HepG2 (cell line): ENCODE measurements at regions not wholly inside any gene's neighbourhood (a gene's known extent, or its start where the extent isn't known, plus 50 kb on each side); places are given as distances from the start of the nearest gene placed in this dataset.

Experiments
- ATAC-seq: fragments of 200-7000 bp; cut with Tn5 transposase; 3 replicates; pipeline ENCODE4 v1.9.1; 2020; ENCODE audit warnings: mild to moderate bottlenecking, moderate library complexity
- BruUV-seq: library from RNA; stranded (reverse); fragments of 400-500 nt; replicated peaks from 2 replicates; lab custom pipeline; 2021; lab: Mats Ljungman, UMichigan
- CTCF ChIA-PET: fragments of 300-600 bp; formaldehyde crosslinking; extraction: SDS; loops from one replicate; lab custom pipeline; 2021; ENCODE audit warnings: low total read pairs, inconsistent platforms, low intra/inter-chr PET ratio; lab: Yijun Ruan, JAX
- POLR2A ChIA-PET: fragments of 350-600 bp; sonication (Branson Sonifier 250); formaldehyde crosslinking; loops from one replicate; lab custom pipeline; 2020; ENCODE audit warnings: antibody characterized with exemption, inconsistent platforms; lab: Yijun Ruan, JAX
- DNase-seq: peaks from one replicate; pipeline ENCODE4 v3.0.0-alpha.2; 2015; ENCODE audit warnings: low spot score
- FAIRE-seq: peaks from 3 replicates; lab custom pipeline; 2011; peaks lifted over from hg19 to GRCh38; lab: Jason Lieb, UNC
- H2AFZ ChIP-seq: one replicate; pipeline ENCODE4 v1.6.1; 2011; ENCODE audit warnings: low read length, inconsistent platforms
- H3K27ac ChIP-seq: fragments of 300-600 bp; 3 replicates; pipeline ENCODE4 v1.8.0; 2011; ENCODE audit warnings: mixed run types, mild to moderate bottlenecking, mixed read lengths, low read length, inconsistent platforms; ENCODE audit not compliant: insufficient read depth; ENCODE audit errors: extremely low read length
- H3K27me3 ChIP-seq, 2 experiments: fragments of 200-600 bp in 1 of 2; 2 replicates in 1 of 2; 3 replicates in 1 of 2; pipeline versions ENCODE4 v1.6.0 to v1.8.0; 2011; ENCODE audit warnings: low read length in 2 of 2, mild to moderate bottlenecking in 2 of 2, moderate library complexity in 2 of 2, inconsistent platforms in 1 of 2; ENCODE audit not compliant: insufficient read depth in 2 of 2, control insufficient read depth in 1 of 2
- H3K36me3 ChIP-seq, 2 experiments: fragments of 200-600 bp in 1 of 2; replicated peaks in 1 of 2; 2 replicates in 1 of 2; 3 replicates in 1 of 2; pipeline versions ENCODE4 v1.5.1 to v1.8.0; 2011; ENCODE audit warnings: low read length in 2 of 2, inconsistent platforms in 1 of 2; ENCODE audit not compliant: insufficient read depth in 2 of 2, control insufficient read depth in 1 of 2
- H3K4me1 ChIP-seq: 2 replicates; pipeline ENCODE4 v1.5.1; 2012; ENCODE audit warnings: low read length, inconsistent platforms; ENCODE audit not compliant: insufficient read depth
- H3K4me2 ChIP-seq: 2 replicates; pipeline ENCODE4 v1.6.0; 2011; ENCODE audit warnings: low read depth, low read length, inconsistent platforms
- H3K4me3 ChIP-seq, 3 experiments: fragments of 200-600 bp in 1 of 3; sonication (generic), shearing (Covaris generic) in 1 of 3; replicated peaks in 1 of 3; 2 replicates each; pipeline ENCODE4 v1.5.1; 2011 to 2016; ENCODE audit warnings: low read length in 3 of 3, inconsistent platforms in 2 of 3, low read depth in 2 of 3, mild to moderate bottlenecking in 2 of 3, control low read depth in 1 of 3, mixed read lengths in 1 of 3; ENCODE audit not compliant: insufficient read depth in 1 of 3
- H3K79me2 ChIP-seq: one replicate; pipeline ENCODE4 v1.6.1; 2011; ENCODE audit warnings: low read length, inconsistent platforms; ENCODE audit not compliant: insufficient read depth
- H3K9ac ChIP-seq: 2 replicates; pipeline ENCODE4 v1.6.0; 2011; ENCODE audit warnings: mild to moderate bottlenecking, low read depth, low read length, inconsistent platforms; ENCODE audit not compliant: insufficient read depth
- H3K9me3 ChIP-seq: 2 replicates; pipeline ENCODE4 v1.5.1; 2012; ENCODE audit warnings: mild to moderate bottlenecking, low read length
- H4K20me1 ChIP-seq: 2 replicates; pipeline ENCODE4 v1.6.0; 2011; ENCODE audit warnings: inconsistent platforms, mild to moderate bottlenecking, low read length, moderate library complexity; ENCODE audit not compliant: insufficient read depth
- BRCA1 ChIP-seq: sonication (generic); formaldehyde crosslinking; IDR thresholded peaks from 2 replicates; pipeline ENCODE4 v1.4.0; 2020; ENCODE audit warnings: missing genetic modification reagents
- DNMT3B ChIP-seq: conservative IDR thresholded peaks from 2 replicates; pipeline ENCODE4 v1.6.1; 2016; ENCODE audit warnings: missing biosample characterization, control low read depth
- KAT2B ChIP-seq: fragments of 150-350 bp; IDR thresholded peaks from 2 replicates; pipeline ENCODE4 v1.6.1; 2014; ENCODE audit warnings: low read depth, low read length, borderline replicate concordance
- KDM2A ChIP-seq: sonication (generic); formaldehyde crosslinking; IDR thresholded peaks from 2 replicates; pipeline ENCODE4 v1.4.0; 2020; ENCODE audit warnings: low read depth, missing genetic modification reagents, borderline replicate concordance
- MTA1 ChIP-seq: sonication (generic); formaldehyde crosslinking; IDR thresholded peaks from 2 replicates; pipeline ENCODE4 v1.4.0; 2020; ENCODE audit warnings: missing genetic modification reagents, mild to moderate bottlenecking, borderline replicate concordance
- NFYC ChIP-seq: IDR thresholded peaks from 2 replicates; pipeline ENCODE4 v1.6.1; 2016; ENCODE audit warnings: missing genetic modification reagents, missing compliant biosample characterization
- NR3C1 ChIP-seq: sonication (generic); formaldehyde crosslinking; IDR thresholded peaks from 2 replicates; pipeline ENCODE4 v1.4.0; 2020; ENCODE audit warnings: missing genetic modification reagents
- PHB2 ChIP-seq: fragments of 450-650 bp; IDR thresholded peaks from 2 replicates; pipeline ENCODE4 v1.6.1; 2018; ENCODE audit not compliant: partially characterized antibody
- PRPF4 ChIP-seq: fragments of 200-400 bp; formaldehyde crosslinking; IDR thresholded peaks from 2 replicates; pipeline ENCODE4 v1.6.1; 2016; ENCODE audit warnings: low read length, low read depth; ENCODE audit not compliant: poor library complexity, severe bottlenecking
- RARG ChIP-seq: sonication (generic); formaldehyde crosslinking; IDR thresholded peaks from 2 replicates; pipeline ENCODE4 v1.4.0; 2020; ENCODE audit warnings: low read depth, mild to moderate bottlenecking, missing genetic modification reagents
- RFX3 ChIP-seq: IDR thresholded peaks from 2 replicates; pipeline ENCODE4 v1.6.1; 2016; ENCODE audit warnings: missing biosample characterization, missing genetic modification reagents
- SNAPC2 ChIP-seq: sonication (generic); formaldehyde crosslinking; IDR thresholded peaks from 2 replicates; pipeline ENCODE4 v1.8.1; 2022; ENCODE audit warnings: mild to moderate bottlenecking, missing genetic modification reagents
- SP5 ChIP-seq: IDR thresholded peaks from 2 replicates; pipeline ENCODE4 v1.6.1; 2016; ENCODE audit warnings: low read depth, borderline replicate concordance
- ZC3H4 ChIP-seq: sonication (generic); formaldehyde crosslinking; IDR thresholded peaks from 2 replicates; pipeline ENCODE4 v1.4.0; 2020; ENCODE audit warnings: missing genetic modification reagents, borderline replicate concordance
- ZNF17 ChIP-seq: sonication (generic); formaldehyde crosslinking; IDR thresholded peaks from 2 replicates; pipeline ENCODE4 v1.5.0; 2020; ENCODE audit warnings: mild to moderate bottlenecking, missing genetic modification reagents
- ZNF335 ChIP-seq: sonication (generic); formaldehyde crosslinking; IDR thresholded peaks from 2 replicates; pipeline ENCODE4 v1.4.0; 2020; ENCODE audit warnings: missing genetic modification reagents
- ZNF432 ChIP-seq: sonication (generic); formaldehyde crosslinking; IDR thresholded peaks from 2 replicates; pipeline ENCODE4 v1.5.0; 2020; ENCODE audit warnings: missing genetic modification reagents, mild to moderate bottlenecking, borderline replicate concordance
- ZNF451 ChIP-seq: sonication (generic); formaldehyde crosslinking; IDR thresholded peaks from 2 replicates; pipeline ENCODE4 v1.5.0; 2020; ENCODE audit warnings: mild to moderate bottlenecking, missing genetic modification reagents
- ZNF572 ChIP-seq: sonication (generic); formaldehyde crosslinking; IDR thresholded peaks from 2 replicates; pipeline ENCODE4 v1.5.1; 2020; ENCODE audit warnings: mild to moderate bottlenecking, missing genetic modification reagents
- ZNF660 ChIP-seq: sonication (generic); formaldehyde crosslinking; IDR thresholded peaks from 2 replicates; pipeline ENCODE4 v1.5.1; 2020; ENCODE audit warnings: mild to moderate bottlenecking, low read depth, missing genetic modification reagents, borderline replicate concordance
- ZNF720 ChIP-seq: sonication (generic); formaldehyde crosslinking; IDR thresholded peaks from 2 replicates; pipeline ENCODE4 v1.4.0; 2020; ENCODE audit warnings: missing genetic modification reagents
- ZNF75D ChIP-seq: sonication (generic); formaldehyde crosslinking; IDR thresholded peaks from 2 replicates; pipeline ENCODE4 v1.8.1; 2023; ENCODE audit warnings: missing genetic modification reagents, mild to moderate bottlenecking, borderline replicate concordance
- WGBS: methylation state at CpG from one replicate; pipeline ENCODE4 v1.1.6; 2017; ENCODE audit warnings: low lambda C conversion rate; 5-methylcytosine and 5-hydroxymethylcytosine counted together
- in situ Hi-C: cut with HindIII; loops from 2 replicates; pipeline ENCODE4 v1.10.0; 2017; ENCODE audit warnings: low pct_unique_long_range_greater_than_20kb; ENCODE audit not compliant: extremely low pct_ligation_motif_present
- intact Hi-C: fragments of 100-400 bp; cut with micrococcal nuclease; formaldehyde crosslinking; loops from one replicate; pipeline ENCODE4 v1.10.0; 2022; ENCODE audit not compliant: unreplicated experiment
- TF ChIP-seq, protein P1 (sequence below): sonication (generic); formaldehyde crosslinking; IDR thresholded peaks from 2 replicates; pipeline ENCODE4 v1.4.0; 2020; ENCODE audit warnings: missing genetic modification reagents, mild to moderate bottlenecking, borderline replicate concordance
- TF ChIP-seq, protein P2 (sequence below): sonication (generic); formaldehyde crosslinking; IDR thresholded peaks from 2 replicates; pipeline ENCODE4 v1.4.0; 2020; ENCODE audit warnings: missing genetic modification reagents, mild to moderate bottlenecking, borderline replicate concordance

DNA sequence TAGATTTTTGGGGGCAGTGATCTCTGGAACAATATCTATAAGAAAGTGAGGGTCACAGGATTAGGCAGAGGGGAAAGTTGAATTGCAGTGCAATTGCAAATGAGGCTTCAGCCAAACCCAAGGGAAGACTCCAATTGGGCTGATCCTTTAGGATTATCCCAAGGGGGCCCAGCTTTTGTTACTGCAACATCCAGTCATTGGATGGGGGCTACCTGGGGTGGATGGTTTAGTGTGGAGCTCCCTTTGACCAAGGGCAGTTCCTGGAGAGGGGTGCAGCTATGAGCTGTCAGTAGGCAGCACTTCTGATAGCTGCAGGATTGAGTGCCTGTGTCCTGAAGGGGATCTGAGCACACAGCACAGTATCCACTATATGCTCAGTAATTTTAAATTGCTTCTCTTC lies 355.2 kb upstream of the AZI2 start (continued):
- no peak for TF ChIP-seq RFX3 (CRISPR knock-in tag)
- no peak for TF ChIP-seq BRCA1 (CRISPR knock-in tag)
- no peak for TF ChIP-seq PHB2
- no peak for TF ChIP-seq KDM2A
- no peak for TF ChIP-seq KAT2B
- TF ChIP-seq ZNF572 (CRISPR knock-in tag) = no peak
- no peak for TF ChIP-seq ZNF720 (CRISPR knock-in tag)
- TF ChIP-seq MTA1 (CRISPR knock-in tag) = no peak
- TF ChIP-seq DNMT3B = no peak
- TF ChIP-seq SP5 = no peak
- no peak for TF ChIP-seq ZNF335 (CRISPR knock-in tag)
- TF ChIP-seq, protein P1, sequence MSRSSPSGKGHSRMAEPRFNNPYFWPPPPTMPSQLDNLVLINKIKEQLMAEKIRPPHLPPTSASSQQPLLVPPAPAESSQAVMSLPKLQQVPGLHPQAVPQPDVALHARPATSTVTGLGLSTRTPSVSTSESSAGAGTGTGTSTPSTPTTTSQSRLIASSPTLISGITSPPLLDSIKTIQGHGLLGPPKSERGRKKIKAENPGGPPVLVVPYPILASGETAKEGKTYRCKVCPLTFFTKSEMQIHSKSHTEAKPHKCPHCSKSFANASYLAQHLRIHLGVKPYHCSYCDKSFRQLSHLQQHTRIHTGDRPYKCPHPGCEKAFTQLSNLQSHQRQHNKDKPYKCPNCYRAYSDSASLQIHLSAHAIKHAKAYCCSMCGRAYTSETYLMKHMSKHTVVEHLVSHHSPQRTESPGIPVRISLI (CRISPR knock-in tag) = no peak

DNA sequence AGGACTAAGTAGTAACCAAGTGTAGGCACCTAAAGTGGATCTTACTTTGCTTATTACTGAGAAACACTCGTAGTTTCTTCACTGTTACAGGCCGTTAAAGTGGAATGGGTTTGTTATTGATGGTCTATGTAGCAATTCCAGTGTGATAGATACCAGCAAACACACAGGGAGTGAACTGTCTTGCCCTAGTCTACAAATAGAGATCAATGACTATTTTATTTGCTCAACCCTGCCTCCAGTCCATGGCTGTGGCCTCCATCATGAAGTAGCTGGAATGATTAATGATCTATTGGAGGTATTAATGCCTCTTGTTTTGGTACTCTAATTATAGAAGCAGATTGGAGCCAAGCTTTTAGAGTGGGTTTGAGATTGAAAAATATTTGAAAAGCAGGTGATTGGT lies 362.7 kb upstream of the AZI2 start:
- no peaks in the 10 kb centered on the region for H3K27me3 ChIP-seq
- no peaks in the 10 kb centered on the region for H3K79me2 ChIP-seq
- ATAC-seq (no peak), DNase-seq (no peak), FAIRE-seq (no peak)
- no TSS peak for BruUV-seq
- H3K4me2 ChIP-seq = no peak overlapping the region
- no peak overlapping the region for H3K4me3 ChIP-seq
- H3K9ac ChIP-seq = no peak overlapping the region
- in situ Hi-C loops (no loop called here), intact Hi-C loops (no loop called here)
- CTCF ChIA-PET = no interaction called here
- 9% methylated on average over 2 of the region's 2 CpGs for WGBS
- H3K36me3 ChIP-seq = no peaks in the 10 kb centered on the region
- no peaks in the 10 kb centered on the region for H3K4me1 ChIP-seq
- H2AFZ ChIP-seq = no peak overlapping the region
- H3K27ac ChIP-seq = no peak overlapping the region
- no peaks in the 10 kb centered on the region for H4K20me1 ChIP-seq
- POLR2A ChIA-PET = no interaction called here
- H3K9me3 ChIP-seq = peaks cover 11% of the 10 kb centered on the region; the same call in 1 of the 2 replicates
- TF ChIP-seq SNAPC2 (CRISPR knock-in tag) = no peak
- TF ChIP-seq ZNF451 (CRISPR knock-in tag) = no peak
- TF ChIP-seq ZNF660 (CRISPR knock-in tag) = no peak
- TF ChIP-seq ZC3H4 (CRISPR knock-in tag) = no peak
- no peak for TF ChIP-seq PRPF4
- TF ChIP-seq NR3C1 (CRISPR knock-in tag) = no peak
- TF ChIP-seq ZNF75D (CRISPR knock-in tag) = no peak
- no peak for TF ChIP-seq ZNF432 (CRISPR knock-in tag)
- no peak for TF ChIP-seq NFYC
- TF ChIP-seq ZNF17 (CRISPR knock-in tag) = no peak
- TF ChIP-seq, protein P2, sequence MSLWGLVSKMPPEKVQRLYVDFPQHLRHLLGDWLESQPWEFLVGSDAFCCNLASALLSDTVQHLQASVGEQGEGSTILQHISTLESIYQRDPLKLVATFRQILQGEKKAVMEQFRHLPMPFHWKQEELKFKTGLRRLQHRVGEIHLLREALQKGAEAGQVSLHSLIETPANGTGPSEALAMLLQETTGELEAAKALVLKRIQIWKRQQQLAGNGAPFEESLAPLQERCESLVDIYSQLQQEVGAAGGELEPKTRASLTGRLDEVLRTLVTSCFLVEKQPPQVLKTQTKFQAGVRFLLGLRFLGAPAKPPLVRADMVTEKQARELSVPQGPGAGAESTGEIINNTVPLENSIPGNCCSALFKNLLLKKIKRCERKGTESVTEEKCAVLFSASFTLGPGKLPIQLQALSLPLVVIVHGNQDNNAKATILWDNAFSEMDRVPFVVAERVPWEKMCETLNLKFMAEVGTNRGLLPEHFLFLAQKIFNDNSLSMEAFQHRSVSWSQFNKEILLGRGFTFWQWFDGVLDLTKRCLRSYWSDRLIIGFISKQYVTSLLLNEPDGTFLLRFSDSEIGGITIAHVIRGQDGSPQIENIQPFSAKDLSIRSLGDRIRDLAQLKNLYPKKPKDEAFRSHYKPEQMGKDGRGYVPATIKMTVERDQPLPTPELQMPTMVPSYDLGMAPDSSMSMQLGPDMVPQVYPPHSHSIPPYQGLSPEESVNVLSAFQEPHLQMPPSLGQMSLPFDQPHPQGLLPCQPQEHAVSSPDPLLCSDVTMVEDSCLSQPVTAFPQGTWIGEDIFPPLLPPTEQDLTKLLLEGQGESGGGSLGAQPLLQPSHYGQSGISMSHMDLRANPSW (CRISPR knock-in tag) = no peak
- TF ChIP-seq RARG (CRISPR knock-in tag) = no peak
